Keratinocyte (primary cell): ENCODE measurements at regions not wholly inside any gene's neighbourhood (a gene's known extent, or its start where the extent isn't known, plus 50 kb on each side); places are given as distances from the start of the nearest gene placed in this dataset.

ENCODE experiments used
- CTCF ChIP-seq, 3 experiments: IDR thresholded peaks in 1 of 3; conservative IDR thresholded peaks in 1 of 3; optimal IDR thresholded peaks in 1 of 3; 2 replicates in 2 of 3; 3 replicates in 1 of 3; pipeline versions ENCODE3 to v1.5.1; 2011; ENCODE audit warnings: low read length in 3 of 3, mild to moderate bottlenecking in 3 of 3, moderate library complexity in 2 of 3, control low read depth in 1 of 3, inconsistent platforms in 1 of 3; ENCODE audit not compliant: insufficient read depth in 2 of 3; ENCODE audit errors: extremely low read depth in 1 of 3
- EZH2 ChIP-seq: IDR thresholded peaks from one replicate; pipeline ENCODE4 v1.6.1; 2012; ENCODE audit warnings: inconsistent platforms, mild to moderate bottlenecking, low read length, moderate library complexity

DNA sequence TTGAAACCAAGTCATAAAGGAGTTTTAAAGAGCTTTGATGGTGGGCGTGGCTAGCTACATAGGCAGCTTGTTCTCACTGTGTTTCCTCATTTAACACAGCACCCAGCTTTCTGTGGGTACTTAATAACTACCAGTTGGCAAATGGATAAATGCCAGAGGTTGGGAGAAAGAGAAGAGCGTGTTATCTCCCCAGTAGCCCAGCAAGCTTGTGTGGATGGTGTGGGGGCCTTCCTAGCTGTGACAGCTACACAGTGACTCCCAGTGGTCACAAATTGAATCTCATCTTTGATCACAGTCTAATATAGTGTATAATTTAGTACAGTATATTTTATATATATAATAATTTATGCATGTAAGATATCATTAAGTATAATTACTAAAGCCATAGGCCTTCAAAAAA, 984.1 kb downstream of the EPHA3 start:
- peak; percentile 22 to 68 (median 53) for TF ChIP-seq CTCF (optimal IDR thresholded peaks at IDR 0.05 in 1 of 3, IDR thresholded peaks at IDR 0.05 in 1 of 3, conservative IDR thresholded peaks at IDR 0.05 in 1 of 3; ENCODE audit: extremely low read depth in 1 of 3, insufficient read depth in 2 of 3, low read length in 3 of 3)
- no peak for TF ChIP-seq EZH2
